DMS79 (cell line): ENCODE measurements at regions not wholly inside any gene's neighbourhood (a gene's known extent, or its start where the extent isn't known, plus 50 kb on each side); places are given as distances from the start of the nearest gene placed in this dataset.

Experiments
- DNase-seq: peaks from one replicate; lab custom pipeline; 2025; lab: John Stamatoyannopoulos, UW

GRCh38 chr11:69393178-69393832, 88.2 kb upstream of the LINC01488 start:
- no peak for DNase-seq

GRCh38 chr11:69393865-69394233, 87.6 kb upstream of the LINC01488 start:
- no peak for DNase-seq

- DNase-seq, result no peak
These were observed 87.1 kb upstream of the LINC01488 start for GRCh38 chr11:69394234-69394868.

GRCh38 chr11:69394869-69395246, 86.6 kb upstream of the LINC01488 start:
- no peak for DNase-seq

GRCh38 chr11:69395287-69395686, 86.2 kb upstream of the LINC01488 start:
- no peak for DNase-seq

- DNase-seq, result no peak
These were observed 85.2 kb upstream of the LINC01488 start for GRCh38 chr11:69396051-69396947.

- DNase-seq, result no peak
These were observed 84.5 kb upstream of the LINC01488 start for GRCh38 chr11:69396948-69397307.

- no peak for DNase-seq
These were observed 83.7 kb upstream of the LINC01488 start for GRCh38 chr11:69397732-69398131.

GRCh38 chr11:69398529-69399492, 82.7 kb upstream of the LINC01488 start:
- DNase-seq, result no peak

- no peak for DNase-seq
These were observed 81.3 kb upstream of the LINC01488 start for GRCh38 chr11:69400140-69400539.

GRCh38 chr11:69400771-69401590, 80.5 kb upstream of the LINC01488 start:
- DNase-seq, result no peak

GRCh38 chr11:69401715-69402114, 79.7 kb upstream of the LINC01488 start:
- DNase-seq, result no peak

- no peak for DNase-seq
These were observed 79.1 kb upstream of the LINC01488 start for GRCh38 chr11:69402251-69402887.

GRCh38 chr11:69403556-69404215, 77.8 kb upstream of the LINC01488 start:
- DNase-seq, result no peak

- DNase-seq, result no peak
These were observed 75.4 kb upstream of the LINC01488 start for GRCh38 chr11:69406060-69406459.

- no peak for DNase-seq
These were observed 71.4 kb upstream of the LINC01488 start for GRCh38 chr11:69409812-69410645.

GRCh38 chr11:69411257-69411924, 70.1 kb upstream of the LINC01488 start:
- no peak for DNase-seq

GRCh38 chr11:69413015-69413801, 68.3 kb upstream of the LINC01488 start:
- no peak for DNase-seq
